Activated T-cell treated with anti-CD3 and anti-CD28 coated beads, Interleukin-2, amount 50 U/mL, for 4 hours (primary cell): ENCODE measurements at regions not wholly inside any gene's neighbourhood (a gene's known extent, or its start where the extent isn't known, plus 50 kb on each side); places are given as distances from the start of the nearest gene placed in this dataset.

ENCODE experiments used
- ATAC-seq, 2 donors: fragments of 200-7000 bp; cut with Tn5 transposase; one replicate each; pipeline ENCODE4 v1.10.0; 2021
- DNase-seq: peaks from one replicate; pipeline ENCODE4 v3.0.0-alpha.2; 2020
- H3K27me3 Mint-ChIP-seq: one replicate; pipeline ENCODE4 v1.8.0; 2021; ENCODE audit warnings: low read depth, mixed read lengths
- H3K36me3 Mint-ChIP-seq: one replicate; pipeline ENCODE4 v1.8.0; 2022; ENCODE audit warnings: mixed read lengths; ENCODE audit not compliant: insufficient read depth
- H3K4me1 Mint-ChIP-seq: one replicate; pipeline ENCODE4 v1.8.0; 2021; ENCODE audit warnings: low read depth, mixed read lengths
- H3K4me3 Mint-ChIP-seq: one replicate; pipeline ENCODE4 v1.8.0; 2021; ENCODE audit warnings: mild to moderate bottlenecking, moderate library complexity, mixed read lengths
- H3K9me3 Mint-ChIP-seq: one replicate; pipeline ENCODE4 v1.8.0; 2021; ENCODE audit warnings: mixed read lengths

DNA sequence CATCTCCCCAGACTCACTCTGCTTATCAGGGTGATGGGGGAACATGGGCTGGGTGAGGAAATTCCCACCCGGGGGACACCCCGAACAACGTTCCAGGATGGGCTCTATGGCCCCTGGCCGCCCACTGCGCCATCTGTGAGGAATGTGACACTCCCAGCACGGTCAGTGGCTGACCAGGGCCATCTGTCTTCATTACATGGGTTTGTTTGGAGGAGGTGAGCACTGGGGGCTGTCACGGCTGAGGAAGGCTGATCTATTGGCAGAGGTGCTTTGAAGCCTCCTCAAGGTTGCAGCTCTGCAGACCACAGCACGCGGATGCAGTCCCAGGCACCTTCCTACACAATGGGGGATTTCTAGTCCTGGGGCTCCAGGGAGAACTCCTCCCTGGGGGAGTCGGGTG, 214.1 kb upstream of the FOXF1 start:
- H3K36me3 Mint-ChIP-seq = no peaks in the 10 kb centered on the region
- H3K27me3 Mint-ChIP-seq = peaks cover 71% of the 10 kb centered on the region
- no peaks in the 10 kb centered on the region for H3K4me1 Mint-ChIP-seq
- DNase-seq (no peak), ATAC-seq (no peak)
- no peak overlapping the region for H3K4me3 Mint-ChIP-seq
- H3K9me3 Mint-ChIP-seq = no peaks in the 10 kb centered on the region

DNA sequence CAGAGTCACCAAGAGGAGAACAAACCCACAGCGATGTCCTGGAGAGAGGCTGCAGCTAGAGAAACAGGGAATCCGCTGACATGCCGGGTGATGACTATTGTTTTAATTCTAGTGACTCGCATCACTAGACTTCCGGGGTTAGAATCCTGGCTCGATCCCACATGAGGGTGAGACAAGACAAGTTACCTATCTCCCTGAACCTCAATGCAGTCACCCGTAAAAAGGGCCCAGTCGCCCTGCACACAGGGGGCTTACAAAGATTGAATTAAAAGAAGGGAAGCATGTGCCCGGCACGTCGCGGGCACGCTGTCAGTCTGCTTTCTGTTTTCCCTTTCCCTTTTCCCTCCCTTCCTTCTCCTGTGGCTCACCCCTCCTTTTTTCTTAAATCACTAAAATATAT, 212.9 kb upstream of the FOXF1 start:
- peaks cover 69% of the 10 kb centered on the region for H3K27me3 Mint-ChIP-seq
- DNase-seq (no peak), ATAC-seq (no peak)
- no peaks in the 10 kb centered on the region for H3K9me3 Mint-ChIP-seq
- H3K4me3 Mint-ChIP-seq = no peak overlapping the region
- H3K4me1 Mint-ChIP-seq = no peaks in the 10 kb centered on the region
- no peaks in the 10 kb centered on the region for H3K36me3 Mint-ChIP-seq

DNA sequence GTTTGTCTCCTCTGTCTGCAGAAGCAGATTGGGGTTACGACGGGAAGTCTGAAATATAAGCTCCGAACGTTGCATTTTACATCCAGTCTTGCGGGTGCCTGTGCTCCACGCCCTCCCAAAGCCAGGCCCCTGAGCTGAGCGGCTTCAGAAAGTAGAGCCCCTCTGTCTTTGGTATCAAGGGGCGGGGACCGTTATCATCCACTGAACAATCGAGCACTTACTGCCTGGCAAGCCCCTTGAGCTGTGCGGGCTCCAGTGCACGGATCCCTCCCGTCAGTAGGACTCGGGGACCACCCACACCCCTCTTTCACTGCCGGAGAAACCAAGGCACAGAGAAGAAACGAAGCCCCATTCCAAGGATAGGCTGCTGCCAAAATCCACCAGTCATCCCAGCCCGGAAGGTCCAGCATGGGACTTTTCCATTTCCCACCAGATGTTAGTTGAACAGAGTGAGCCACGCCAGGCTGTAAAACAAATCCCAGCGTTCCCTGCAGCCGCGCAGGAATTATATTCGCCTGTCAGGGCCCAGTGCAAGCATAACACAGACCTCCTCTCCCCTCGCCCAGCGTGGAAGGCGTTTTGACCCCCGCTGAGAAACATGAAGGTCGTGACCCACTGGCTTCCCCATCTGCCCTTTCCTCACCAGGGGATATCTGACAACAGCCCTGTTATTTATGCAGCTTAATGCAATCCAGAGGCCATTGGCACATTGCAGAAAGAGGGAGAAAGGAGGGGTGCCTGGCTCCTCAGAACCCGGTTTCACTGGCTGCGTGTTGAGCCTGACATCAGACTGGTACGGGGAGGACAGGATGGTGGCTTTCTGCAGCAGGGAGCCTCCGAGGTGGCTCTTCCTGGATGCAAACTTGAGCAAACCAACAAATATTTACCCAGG, 212.2 kb upstream of the FOXF1 start:
- Mint-ChIP-seq H3K4me3 (no peak overlapping the region), H3K4me1 (no peaks in the 10 kb centered on the region), H3K9me3 (no peaks in the 10 kb centered on the region), H3K27me3 (peaks cover 65% of the 10 kb centered on the region), H3K36me3 (no peaks in the 10 kb centered on the region)
- DNase-seq (no peak), ATAC-seq (no peak)

DNA sequence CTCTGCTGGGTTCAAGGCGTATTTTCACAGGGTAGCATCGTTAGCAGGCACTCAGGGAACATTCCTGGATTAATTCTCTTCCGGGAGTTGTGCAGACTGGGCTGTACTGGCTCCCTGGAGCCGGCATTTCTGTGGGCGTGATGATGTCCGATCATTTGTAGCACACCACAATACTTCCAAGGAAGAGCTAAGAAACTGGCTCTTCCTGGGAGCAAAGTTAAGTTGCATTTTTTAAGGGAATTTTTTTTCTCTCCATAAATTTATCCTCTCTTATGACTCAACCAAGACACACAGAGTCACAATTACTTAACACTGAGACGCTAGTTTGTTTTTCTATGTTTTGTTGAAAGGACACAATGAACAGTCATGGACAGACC, 211.6 kb upstream of the FOXF1 start:
- no peak overlapping the region for H3K4me3 Mint-ChIP-seq

DNA sequence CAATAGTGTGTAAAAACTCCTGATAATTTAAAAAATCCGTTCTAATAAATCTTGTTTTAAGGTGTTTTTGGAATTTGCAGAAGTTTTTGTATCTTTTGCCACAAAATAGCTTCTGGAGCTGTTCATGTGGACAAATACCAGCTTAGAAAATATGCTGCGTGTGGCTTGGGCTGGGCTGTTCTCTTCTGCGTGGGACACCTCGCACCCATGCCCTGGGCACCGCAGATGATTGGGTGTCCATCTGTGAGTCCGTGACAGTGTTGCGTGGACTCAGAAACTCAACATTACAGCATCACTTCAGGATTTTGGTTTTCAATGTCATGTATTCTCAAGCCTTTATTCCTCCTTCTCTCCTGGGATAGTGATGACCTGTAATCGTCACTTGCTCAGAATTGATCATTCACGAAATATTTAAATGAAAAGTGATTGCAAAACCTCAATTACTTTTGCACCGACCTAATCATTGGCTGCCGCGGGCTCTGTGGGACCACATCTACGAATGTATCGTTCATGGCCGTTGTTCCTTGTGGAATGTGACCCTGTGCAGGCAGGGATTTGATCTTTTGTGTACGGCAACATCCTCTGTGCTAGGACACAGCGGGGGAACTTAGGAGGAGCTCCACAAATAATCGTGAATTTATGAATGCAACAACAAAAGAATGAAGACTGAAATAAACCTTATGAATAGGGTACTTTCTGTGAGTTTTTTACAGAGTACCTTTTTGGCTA, 210.3 kb upstream of the FOXF1 start:
- Mint-ChIP-seq H3K36me3 (no peaks in the 10 kb centered on the region), H3K27me3 (peaks cover 62% of the 10 kb centered on the region), H3K4me1 (no peaks in the 10 kb centered on the region), H3K9me3 (no peaks in the 10 kb centered on the region), H3K4me3 (no peak overlapping the region)
- ATAC-seq (no peak), DNase-seq (no peak)

More for the DNA sequence above, 211.6 kb upstream of the FOXF1 start:
- Mint-ChIP-seq H3K27me3 (peaks cover 64% of the 10 kb centered on the region), H3K4me1 (no peaks in the 10 kb centered on the region), H3K36me3 (no peaks in the 10 kb centered on the region), H3K9me3 (no peaks in the 10 kb centered on the region)
- DNase-seq = no peak
- ATAC-seq = no peak

DNA sequence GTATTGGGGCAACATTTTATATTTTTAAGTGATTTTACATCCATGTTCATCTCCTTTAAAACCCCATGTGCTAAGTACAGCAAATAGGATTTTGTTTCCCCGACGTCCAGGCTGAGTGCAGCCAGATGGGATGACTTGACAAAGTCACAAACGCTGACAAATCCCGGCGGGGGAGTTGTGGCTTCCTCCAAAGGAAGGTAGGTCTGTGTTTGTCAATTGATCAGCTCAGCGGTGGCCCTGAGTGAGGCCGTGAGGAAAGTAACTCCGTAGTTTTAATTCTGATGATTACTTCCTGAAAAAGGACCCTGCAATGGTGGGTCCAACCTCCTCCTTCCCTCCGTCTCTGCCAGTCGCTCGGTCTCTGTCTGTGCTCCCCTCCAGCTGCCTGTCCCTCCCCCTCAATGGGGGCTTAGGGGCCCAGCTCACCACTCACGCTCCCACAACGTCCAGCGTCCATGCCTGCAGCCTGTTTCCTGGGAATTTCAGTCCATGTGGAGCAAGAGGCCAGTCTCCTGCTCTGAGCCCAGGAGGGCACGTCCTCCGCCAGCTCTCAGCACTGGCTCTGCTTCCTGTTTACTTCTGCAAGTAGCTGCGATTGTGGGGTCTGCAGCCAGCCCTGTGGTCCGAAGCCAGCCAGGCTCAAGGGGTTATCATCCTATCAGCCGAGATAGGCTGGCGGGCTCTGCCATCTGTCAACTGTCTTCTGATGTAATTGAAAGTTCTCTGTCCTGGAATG, 209.4 kb upstream of the FOXF1 start:
- Mint-ChIP-seq H3K4me3 (no peak overlapping the region), H3K4me1 (no peaks in the 10 kb centered on the region), H3K36me3 (no peaks in the 10 kb centered on the region), H3K27me3 (peaks cover 59% of the 10 kb centered on the region), H3K9me3 (no peaks in the 10 kb centered on the region)
- no peak for DNase-seq
- ATAC-seq = no peak

DNA sequence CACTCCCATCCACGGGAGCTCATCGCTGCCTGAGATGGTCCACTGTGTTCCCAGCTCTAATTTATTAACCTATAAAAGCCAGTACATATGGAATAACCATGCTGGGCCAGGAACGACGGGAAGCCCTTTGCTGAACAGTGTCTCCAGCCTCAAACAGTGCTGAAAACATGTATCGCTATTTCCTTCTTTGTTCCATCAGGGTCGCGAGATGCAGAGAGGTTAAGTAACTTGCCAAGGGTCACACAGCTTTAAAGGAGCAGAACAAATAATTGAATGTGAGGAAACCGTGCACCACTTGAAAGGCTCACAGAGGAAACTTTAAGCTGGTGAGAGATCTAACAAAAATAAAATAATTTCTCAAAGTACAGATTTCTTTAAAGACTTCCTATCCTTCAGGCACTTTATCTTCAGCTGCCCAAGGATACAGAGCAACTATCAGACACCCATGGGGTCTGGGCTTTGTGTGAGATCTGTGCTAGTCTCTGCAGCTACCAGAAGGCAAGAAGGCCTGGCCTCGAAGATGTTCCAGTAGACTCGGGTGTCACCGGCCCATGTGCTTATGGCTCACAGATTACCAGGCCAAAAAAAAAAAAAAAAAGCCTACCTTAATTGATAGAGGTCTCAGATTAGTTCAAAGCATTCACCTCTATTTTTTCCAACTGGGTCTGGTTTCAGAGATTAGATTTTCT, 207.8 kb upstream of the FOXF1 start:
- Mint-ChIP-seq H3K4me3 (no peak overlapping the region), H3K9me3 (no peaks in the 10 kb centered on the region), H3K36me3 (no peaks in the 10 kb centered on the region), H3K4me1 (no peaks in the 10 kb centered on the region), H3K27me3 (peaks cover 43% of the 10 kb centered on the region)
- ATAC-seq (no peak), DNase-seq (no peak)

GRCh38 chr16:86303787-86304678, 206.3 kb upstream of the FOXF1 start:
- Mint-ChIP-seq H3K4me3 (no peak overlapping the region), H3K4me1 (no peaks in the 10 kb centered on the region), H3K27me3 (peaks cover 28% of the 10 kb centered on the region), H3K9me3 (no peaks in the 10 kb centered on the region), H3K36me3 (no peaks in the 10 kb centered on the region)
- ATAC-seq (no peak), DNase-seq (no peak)

- peaks cover 24% of the 10 kb centered on the region for H3K27me3 Mint-ChIP-seq
- no peaks in the 10 kb centered on the region for H3K9me3 Mint-ChIP-seq
- ATAC-seq (no peak), DNase-seq (no peak)
- H3K4me1 Mint-ChIP-seq = no peaks in the 10 kb centered on the region
- H3K36me3 Mint-ChIP-seq = no peaks in the 10 kb centered on the region
- no peak overlapping the region for H3K4me3 Mint-ChIP-seq
These were observed 205.5 kb upstream of the FOXF1 start for GRCh38 chr16:86304868-86305267.

DNA sequence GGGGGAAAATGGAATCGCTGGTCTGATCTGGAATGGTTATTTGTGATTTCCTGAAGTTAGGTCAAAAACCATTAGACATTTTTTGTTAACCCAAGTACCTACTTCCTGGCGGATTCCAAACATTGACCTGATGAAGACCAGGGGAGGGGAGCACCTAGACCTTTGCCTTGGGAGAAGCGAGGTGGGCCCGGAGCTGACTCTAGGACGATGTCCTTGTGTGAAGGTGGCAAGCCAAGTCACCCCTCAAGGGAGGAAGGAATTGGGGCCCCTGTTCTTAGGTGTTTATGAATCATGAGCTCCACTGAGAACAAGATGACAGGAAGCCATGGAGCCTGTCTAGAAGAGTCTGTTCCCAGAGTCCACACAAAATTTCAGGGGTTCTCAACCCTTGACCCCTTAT, 204.9 kb upstream of the FOXF1 start:
- no peak for ATAC-seq
- H3K4me1 Mint-ChIP-seq = no peaks in the 10 kb centered on the region
- H3K36me3 Mint-ChIP-seq = no peaks in the 10 kb centered on the region

DNA sequence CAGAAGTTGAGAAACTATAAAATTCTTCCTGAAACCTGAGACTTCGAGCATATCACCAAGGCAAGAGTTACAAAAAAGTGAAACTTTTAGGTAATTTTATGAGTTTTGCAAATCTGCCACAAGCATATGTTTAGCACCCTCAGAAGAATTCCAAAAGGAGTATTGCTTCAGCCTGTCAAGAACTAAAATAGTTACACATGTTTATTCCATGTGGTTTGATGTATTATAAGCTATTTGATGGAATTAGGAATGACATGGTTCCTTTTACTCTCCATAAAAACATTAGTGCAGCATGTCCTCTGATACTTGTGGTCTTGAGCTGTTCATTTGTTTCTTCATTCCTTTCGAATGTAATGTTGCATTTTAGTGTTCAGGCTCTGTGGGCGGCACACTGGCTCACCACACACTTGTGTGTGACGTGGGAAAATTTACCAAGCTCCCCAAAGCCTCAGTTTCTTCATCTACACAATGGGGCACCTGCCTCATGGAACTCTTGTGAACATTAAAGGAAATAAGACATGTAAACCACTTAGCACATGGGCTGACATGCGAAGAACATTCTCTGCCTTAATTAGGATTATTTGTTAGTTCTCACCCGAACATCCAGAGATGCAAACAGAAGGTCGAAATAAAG, 204.2 kb upstream of the FOXF1 start:
- no peak for DNase-seq
- no peaks in the 10 kb centered on the region for H3K9me3 Mint-ChIP-seq
- no peak for ATAC-seq
- H3K4me3 Mint-ChIP-seq = no peak overlapping the region
- H3K4me1 Mint-ChIP-seq = no peaks in the 10 kb centered on the region
- H3K27me3 Mint-ChIP-seq = peaks cover 14% of the 10 kb centered on the region
- no peaks in the 10 kb centered on the region for H3K36me3 Mint-ChIP-seq

More for the DNA sequence above, 204.9 kb upstream of the FOXF1 start:
- DNase-seq = no peak
- H3K4me3 Mint-ChIP-seq = no peak overlapping the region
- no peaks in the 10 kb centered on the region for H3K9me3 Mint-ChIP-seq
- peaks cover 19% of the 10 kb centered on the region for H3K27me3 Mint-ChIP-seq

GRCh38 chr16:86306811-86307513, 203.4 kb upstream of the FOXF1 start:
- no peaks in the 10 kb centered on the region for H3K4me1 Mint-ChIP-seq
- DNase-seq (no peak), ATAC-seq (no peak)
- H3K27me3 Mint-ChIP-seq = peaks cover 7% of the 10 kb centered on the region
- H3K9me3 Mint-ChIP-seq = no peaks in the 10 kb centered on the region
- H3K4me3 Mint-ChIP-seq = no peak overlapping the region
- H3K36me3 Mint-ChIP-seq = no peaks in the 10 kb centered on the region

DNA sequence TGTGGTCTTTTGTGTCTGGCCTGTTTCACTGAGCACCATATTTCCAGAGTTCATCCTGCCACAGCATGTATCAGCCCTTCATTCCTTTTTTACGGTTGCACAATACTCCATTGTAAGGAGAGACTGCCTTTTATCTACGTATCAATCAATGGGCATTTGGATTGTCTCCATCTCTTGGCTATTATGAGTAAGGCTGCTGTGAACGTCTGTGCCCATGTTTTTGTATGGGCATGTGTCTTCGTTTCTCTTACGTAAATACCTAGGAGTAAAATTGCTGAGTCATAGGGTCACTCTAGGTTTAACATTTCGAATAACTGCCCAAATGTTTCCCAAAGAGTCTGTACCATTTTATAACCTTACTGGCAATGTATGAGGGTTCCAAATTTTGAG, 202.8 kb upstream of the FOXF1 start:
- Mint-ChIP-seq H3K4me1 (no peaks in the 10 kb centered on the region), H3K27me3 (peaks cover 4% of the 10 kb centered on the region), H3K4me3 (no peak overlapping the region), H3K36me3 (no peaks in the 10 kb centered on the region), H3K9me3 (no peaks in the 10 kb centered on the region)
- no peak for DNase-seq
- no peak for ATAC-seq
